ENCODE measurements at regions not wholly inside any gene's neighbourhood (a gene's known extent, or its start where the extent isn't known, plus 50 kb on each side); places are given as distances from the start of the nearest gene placed in this dataset.

- TF ChIP-seq CTCF (IDR thresholded peaks at IDR 0.05; ENCODE audit: control extremely low read depth in 1 of 3, insufficient read depth in 1 of 3, low read depth in 1 of 3, low read length in 3 of 3) (no peak), RXRA (IDR thresholded peaks at IDR 0.05; ENCODE audit: insufficient read depth, low read depth, low read length) (no peak), JUND (IDR thresholded peaks at IDR 0.05; ENCODE audit: low read length) (no peak), SIX5 (IDR thresholded peaks at IDR 0.05; ENCODE audit: low read depth, low read length) (no peak), SP1 (IDR thresholded peaks at IDR 0.05; ENCODE audit: low read depth, low read length) (no peak), TAF1 (IDR thresholded peaks at IDR 0.05; ENCODE audit: low read depth, low read length) (no peak)
These were observed 104.2 kb upstream of the THRB start (continued) for GRCh38 chr3:24598695-24599470.

All from H1 (cell line).